Loucy (cell line): ENCODE measurements at regions not wholly inside any gene's neighbourhood (a gene's known extent, or its start where the extent isn't known, plus 50 kb on each side); places are given as distances from the start of the nearest gene placed in this dataset.

ENCODE experiments used
- H2AFZ ChIP-seq: fragments of 200-600 bp; sonication (generic); 2 replicates; pipeline ENCODE4 v1.6.0; 2016; ENCODE audit warnings: antibody characterized with exemption, mild to moderate bottlenecking, low read length, moderate library complexity
- H3F3A ChIP-seq: fragments of 200-600 bp; 2 replicates; pipeline ENCODE4 v1.6.0; 2016; ENCODE audit warnings: antibody characterized with exemption, low read depth, mild to moderate bottlenecking
- H3K27me3 ChIP-seq: fragments of 200-600 bp; sonication (generic); 2 replicates; pipeline ENCODE4 v1.6.1; 2014; ENCODE audit warnings: low read length, mild to moderate bottlenecking; ENCODE audit not compliant: insufficient read depth, poor library complexity, severe bottlenecking
- H3K36me3 ChIP-seq: fragments of 200-600 bp; sonication (generic); 2 replicates; pipeline ENCODE4 v1.6.1; 2016; ENCODE audit warnings: low read length; ENCODE audit not compliant: insufficient read depth
- H3K4me1 ChIP-seq: fragments of 200-600 bp; sonication (generic); 2 replicates; pipeline ENCODE4 v1.5.1; 2014; ENCODE audit warnings: low read length, mild to moderate bottlenecking; ENCODE audit not compliant: insufficient read depth, poor library complexity, severe bottlenecking
- H3K4me2 ChIP-seq: fragments of 200-600 bp; sonication (generic); 2 replicates; pipeline ENCODE4 v1.6.0; 2014; ENCODE audit warnings: antibody characterized with exemption, low read length, low read depth, mild to moderate bottlenecking; ENCODE audit not compliant: poor library complexity, severe bottlenecking
- H3K4me3 ChIP-seq: fragments of 200-600 bp; sonication (generic); 2 replicates; pipeline ENCODE4 v1.5.1; 2014; ENCODE audit warnings: low read length, mild to moderate bottlenecking, mixed read lengths; ENCODE audit not compliant: poor library complexity, severe bottlenecking
- H3K79me2 ChIP-seq: fragments of 200-600 bp; sonication (generic); 2 replicates; pipeline ENCODE4 v1.6.1; 2014; ENCODE audit warnings: low read length; ENCODE audit not compliant: insufficient read depth
- H3K9ac ChIP-seq: fragments of 200-600 bp; sonication (generic); 2 replicates; pipeline ENCODE4 v1.6.0; 2014; ENCODE audit warnings: mild to moderate bottlenecking, low read depth, low read length, moderate library complexity; ENCODE audit not compliant: poor library complexity, severe bottlenecking
- H3K9me2 ChIP-seq: fragments of 200-600 bp; sonication (generic); replicated peaks from 2 replicates; pipeline ENCODE4 v1.6.1; 2016; ENCODE audit warnings: low read depth, low read length, mixed read lengths
- H3K9me3 ChIP-seq: fragments of 200-600 bp; sonication (generic); 2 replicates; pipeline ENCODE4 v1.6.1; 2014; ENCODE audit warnings: mild to moderate bottlenecking, antibody characterized with exemption, low read length, low read depth; ENCODE audit not compliant: insufficient read depth
- H4K20me1 ChIP-seq: fragments of 200-600 bp; sonication (generic); 2 replicates; pipeline ENCODE4 v1.6.0; 2014; ENCODE audit warnings: antibody characterized with exemption, low read length, mild to moderate bottlenecking; ENCODE audit not compliant: insufficient read depth, poor library complexity, severe bottlenecking
- EZH2phosphoT487 ChIP-seq: fragments of 200-600 bp; IDR thresholded peaks from 2 replicates; pipeline ENCODE4 v1.6.1; 2018; ENCODE audit warnings: antibody characterized with exemption, mild to moderate bottlenecking, moderate library complexity, borderline replicate concordance
- TF ChIP-seq, protein P1 (sequence below): fragments of 200-600 bp; sonication (generic); conservative IDR thresholded peaks from 2 replicates; pipeline ENCODE4 v1.5.1; 2014; ENCODE audit warnings: mild to moderate bottlenecking, antibody characterized with exemption, low read length

DNA sequence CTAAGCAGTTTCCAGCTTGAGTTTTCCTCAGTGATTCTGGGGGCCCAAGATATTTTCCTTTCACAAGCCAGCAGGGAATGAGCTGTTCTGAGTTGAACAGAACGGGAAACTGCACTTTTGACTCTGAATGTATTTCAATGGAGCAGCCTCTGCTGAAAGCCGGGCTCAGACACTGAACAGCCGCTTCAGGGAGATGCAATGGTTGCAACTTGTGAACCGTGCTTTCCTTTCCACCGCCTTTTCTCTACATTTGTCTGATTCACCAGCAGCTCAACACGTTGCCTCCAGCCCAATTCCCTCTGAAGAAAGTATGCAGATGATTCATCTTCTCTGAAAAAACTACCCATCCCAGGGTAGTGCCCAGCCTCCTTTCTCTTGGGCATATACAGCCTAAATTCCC, 119.3 kb upstream of the PKDCC start:
- no peaks in the 10 kb centered on the region for H3K36me3 ChIP-seq
- no peaks in the 10 kb centered on the region for H3K79me2 ChIP-seq
- no peak overlapping the region for H2AFZ ChIP-seq
- no peaks in the 10 kb centered on the region for H3F3A ChIP-seq
- no peaks in the 10 kb centered on the region for H4K20me1 ChIP-seq
- H3K4me3 ChIP-seq, result no peak overlapping the region
- H3K9me3 ChIP-seq, result no peaks in the 10 kb centered on the region; the same call in 1 of the 2 replicates
- no peak for TF ChIP-seq EZH2phosphoT487
- TF ChIP-seq, protein P1, sequence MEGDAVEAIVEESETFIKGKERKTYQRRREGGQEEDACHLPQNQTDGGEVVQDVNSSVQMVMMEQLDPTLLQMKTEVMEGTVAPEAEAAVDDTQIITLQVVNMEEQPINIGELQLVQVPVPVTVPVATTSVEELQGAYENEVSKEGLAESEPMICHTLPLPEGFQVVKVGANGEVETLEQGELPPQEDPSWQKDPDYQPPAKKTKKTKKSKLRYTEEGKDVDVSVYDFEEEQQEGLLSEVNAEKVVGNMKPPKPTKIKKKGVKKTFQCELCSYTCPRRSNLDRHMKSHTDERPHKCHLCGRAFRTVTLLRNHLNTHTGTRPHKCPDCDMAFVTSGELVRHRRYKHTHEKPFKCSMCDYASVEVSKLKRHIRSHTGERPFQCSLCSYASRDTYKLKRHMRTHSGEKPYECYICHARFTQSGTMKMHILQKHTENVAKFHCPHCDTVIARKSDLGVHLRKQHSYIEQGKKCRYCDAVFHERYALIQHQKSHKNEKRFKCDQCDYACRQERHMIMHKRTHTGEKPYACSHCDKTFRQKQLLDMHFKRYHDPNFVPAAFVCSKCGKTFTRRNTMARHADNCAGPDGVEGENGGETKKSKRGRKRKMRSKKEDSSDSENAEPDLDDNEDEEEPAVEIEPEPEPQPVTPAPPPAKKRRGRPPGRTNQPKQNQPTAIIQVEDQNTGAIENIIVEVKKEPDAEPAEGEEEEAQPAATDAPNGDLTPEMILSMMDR, result no peak
- H3K4me1 ChIP-seq, result no peaks in the 10 kb centered on the region
- H3K9me2 ChIP-seq, result no peaks in the 10 kb centered on the region
- H3K4me2 ChIP-seq, result no peak overlapping the region
- H3K27me3 ChIP-seq, result no peaks in the 10 kb centered on the region
- no peak overlapping the region for H3K9ac ChIP-seq

DNA sequence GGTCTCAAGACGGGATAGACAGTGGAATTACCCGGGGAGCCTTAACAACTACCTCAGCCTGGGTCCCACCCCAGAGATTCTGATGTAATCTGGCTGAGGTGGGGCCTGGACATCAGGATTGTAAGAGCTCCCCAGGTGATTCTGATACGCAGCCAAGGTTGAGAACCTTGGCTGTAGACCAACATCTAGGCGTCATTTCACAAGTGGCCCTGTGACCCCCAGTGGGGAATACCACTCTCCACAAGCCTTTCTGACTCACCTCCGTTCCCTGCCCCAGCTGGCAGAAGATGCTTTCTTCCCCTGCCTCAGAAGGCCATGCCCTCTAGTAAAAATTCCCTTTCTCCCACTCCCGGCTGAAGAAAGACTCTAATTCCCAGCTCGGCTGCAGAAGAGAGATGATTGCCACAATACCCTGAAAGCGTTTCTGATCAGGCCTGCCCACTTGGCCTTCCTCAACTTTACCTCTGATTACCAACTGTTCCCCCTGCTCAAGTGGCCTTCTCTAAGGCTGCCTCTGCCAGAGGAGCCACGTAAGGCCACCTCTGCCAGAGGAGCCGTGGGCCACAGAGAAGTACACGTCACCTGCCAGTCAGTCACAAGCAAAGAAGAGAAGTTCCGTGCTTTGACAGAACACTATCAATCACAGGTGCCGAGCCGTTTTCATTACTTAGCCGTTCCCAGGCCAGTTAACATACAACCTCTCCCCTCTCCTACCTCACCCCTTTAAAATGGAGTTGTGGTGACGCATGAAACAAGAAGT, 116.8 kb upstream of the PKDCC start:
- H3K4me3 ChIP-seq, result no peak overlapping the region
- TF ChIP-seq, protein P1, result no peak
- TF ChIP-seq EZH2phosphoT487, result no peak
- H3K79me2 ChIP-seq, result no peaks in the 10 kb centered on the region
- no peaks in the 10 kb centered on the region for H3K36me3 ChIP-seq
- H3K9ac ChIP-seq, result no peak overlapping the region
- no peak overlapping the region for H2AFZ ChIP-seq
- no peaks in the 10 kb centered on the region for H3K9me3 ChIP-seq
- no peaks in the 10 kb centered on the region for H3K27me3 ChIP-seq
- no peaks in the 10 kb centered on the region for H3F3A ChIP-seq
- H3K4me1 ChIP-seq, result no peaks in the 10 kb centered on the region
- no peak overlapping the region for H3K4me2 ChIP-seq
- H4K20me1 ChIP-seq, result no peaks in the 10 kb centered on the region
- no peaks in the 10 kb centered on the region for H3K9me2 ChIP-seq

GRCh38 chr2:41932241-41933045, 115.4 kb upstream of the PKDCC start:
- Histone ChIP-seq H3K4me3 (no peak overlapping the region), H3K4me1 (no peaks in the 10 kb centered on the region), H3K27me3 (no peaks in the 10 kb centered on the region), H3K9me3 (no peaks in the 10 kb centered on the region), H3K9me2 (no peaks in the 10 kb centered on the region), H3K36me3 (no peaks in the 10 kb centered on the region), H3K9ac (no peak overlapping the region), H2AFZ (no peak overlapping the region), H3K4me2 (no peak overlapping the region), H3K79me2 (no peaks in the 10 kb centered on the region), H3F3A (no peaks in the 10 kb centered on the region), H4K20me1 (no peaks in the 10 kb centered on the region)
- TF ChIP-seq, protein P1, result no peak
- TF ChIP-seq EZH2phosphoT487, result no peak
